Nephron progenitor cell (in vitro differentiated cells): ENCODE measurements at regions not wholly inside any gene's neighbourhood (a gene's known extent, or its start where the extent isn't known, plus 50 kb on each side); places are given as distances from the start of the nearest gene placed in this dataset.

Experiments
- DNase-seq: peaks from one replicate; pipeline ENCODE4 v3.0.0; 2021
- H3K27ac Mint-ChIP-seq: 2 replicates; pipeline ENCODE4 v1.8.0; 2021; ENCODE audit warnings: mild to moderate bottlenecking, moderate library complexity, mixed read lengths
- H3K27me3 Mint-ChIP-seq: 2 replicates; pipeline ENCODE4 v1.8.0; 2021; ENCODE audit warnings: mild to moderate bottlenecking, low read depth, mixed read lengths; ENCODE audit not compliant: poor library complexity
- H3K36me3 Mint-ChIP-seq: 2 replicates; pipeline ENCODE4 v1.8.0; 2021; ENCODE audit warnings: low read depth, mixed read lengths
- H3K4me1 Mint-ChIP-seq: 2 replicates; pipeline ENCODE4 v1.8.0; 2021; ENCODE audit warnings: mixed read lengths
- H3K4me3 Mint-ChIP-seq: 2 replicates; pipeline ENCODE4 v1.8.0; 2021; ENCODE audit warnings: mild to moderate bottlenecking, moderate library complexity, mixed read lengths
- H3K9me3 Mint-ChIP-seq: 2 replicates; pipeline ENCODE4 v1.8.0; 2021; ENCODE audit warnings: mild to moderate bottlenecking, moderate library complexity, mixed read lengths
- TF ChIP-seq, protein P1 (sequence below): fragments of 200-600 bp; sonication (generic); IDR thresholded peaks from 2 replicates; pipeline ENCODE4 v1.5.0; 2021; ENCODE audit warnings: antibody characterized with exemption

DNA sequence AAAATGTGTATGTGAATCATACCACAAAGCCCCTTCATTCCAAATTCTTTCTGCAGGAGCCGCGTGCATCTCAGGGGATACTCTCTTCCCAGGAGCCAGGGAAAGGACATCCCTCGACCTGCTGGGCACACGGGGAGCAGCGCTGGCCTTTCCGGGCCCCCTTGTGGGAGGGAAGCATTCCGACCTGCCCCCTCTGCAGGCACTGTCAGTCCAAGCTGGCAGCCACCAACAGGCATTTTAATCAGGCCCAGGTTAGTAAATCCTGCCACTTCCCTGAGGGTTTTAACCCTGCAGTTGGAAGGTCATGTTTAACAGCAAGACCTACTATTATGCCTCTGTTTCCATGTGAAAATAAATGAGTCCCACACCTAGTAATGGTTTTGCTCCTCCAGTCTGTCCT lies 391.5 kb downstream of the SHANK2 start:
- H3K27me3 Mint-ChIP-seq = peaks cover 14% of the 10 kb centered on the region
- H3K36me3 Mint-ChIP-seq = no peaks in the 10 kb centered on the region
- H3K4me1 Mint-ChIP-seq = peaks cover 19% of the 10 kb centered on the region
- no peak overlapping the region for H3K27ac Mint-ChIP-seq
- peak; percentile 12 for DNase-seq
- no peak overlapping the region for H3K4me3 Mint-ChIP-seq
- TF ChIP-seq, protein P1, sequence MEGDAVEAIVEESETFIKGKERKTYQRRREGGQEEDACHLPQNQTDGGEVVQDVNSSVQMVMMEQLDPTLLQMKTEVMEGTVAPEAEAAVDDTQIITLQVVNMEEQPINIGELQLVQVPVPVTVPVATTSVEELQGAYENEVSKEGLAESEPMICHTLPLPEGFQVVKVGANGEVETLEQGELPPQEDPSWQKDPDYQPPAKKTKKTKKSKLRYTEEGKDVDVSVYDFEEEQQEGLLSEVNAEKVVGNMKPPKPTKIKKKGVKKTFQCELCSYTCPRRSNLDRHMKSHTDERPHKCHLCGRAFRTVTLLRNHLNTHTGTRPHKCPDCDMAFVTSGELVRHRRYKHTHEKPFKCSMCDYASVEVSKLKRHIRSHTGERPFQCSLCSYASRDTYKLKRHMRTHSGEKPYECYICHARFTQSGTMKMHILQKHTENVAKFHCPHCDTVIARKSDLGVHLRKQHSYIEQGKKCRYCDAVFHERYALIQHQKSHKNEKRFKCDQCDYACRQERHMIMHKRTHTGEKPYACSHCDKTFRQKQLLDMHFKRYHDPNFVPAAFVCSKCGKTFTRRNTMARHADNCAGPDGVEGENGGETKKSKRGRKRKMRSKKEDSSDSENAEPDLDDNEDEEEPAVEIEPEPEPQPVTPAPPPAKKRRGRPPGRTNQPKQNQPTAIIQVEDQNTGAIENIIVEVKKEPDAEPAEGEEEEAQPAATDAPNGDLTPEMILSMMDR = no peak
- no peaks in the 10 kb centered on the region for H3K9me3 Mint-ChIP-seq

DNA sequence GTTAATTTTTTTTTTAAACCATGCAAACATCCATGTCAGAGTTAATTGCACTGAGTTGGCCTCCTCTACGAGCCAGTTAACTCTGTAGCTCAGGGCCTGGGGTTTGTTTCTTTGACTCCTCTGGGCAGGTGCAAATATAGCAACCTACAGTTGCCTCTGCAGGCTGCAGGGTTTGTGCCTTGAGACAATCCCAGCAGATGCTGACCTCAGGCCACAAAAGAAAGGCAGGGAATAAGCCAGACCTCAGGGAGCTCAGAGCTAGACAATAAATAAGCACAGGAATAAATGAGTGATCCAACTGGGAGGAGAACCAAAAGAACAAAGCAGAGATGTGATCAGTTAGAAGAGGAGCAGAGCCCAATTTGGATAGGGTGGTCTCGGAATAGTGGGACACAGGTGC lies 390.8 kb downstream of the SHANK2 start:
- Mint-ChIP-seq H3K27me3 (peaks cover 13% of the 10 kb centered on the region), H3K9me3 (no peaks in the 10 kb centered on the region), H3K27ac (no peak overlapping the region), H3K4me1 (peaks cover 19% of the 10 kb centered on the region), H3K4me3 (peak overlapping the region; percentile 1), H3K36me3 (no peaks in the 10 kb centered on the region)
- TF ChIP-seq, protein P1 = no peak
- DNase-seq = no peak

DNA sequence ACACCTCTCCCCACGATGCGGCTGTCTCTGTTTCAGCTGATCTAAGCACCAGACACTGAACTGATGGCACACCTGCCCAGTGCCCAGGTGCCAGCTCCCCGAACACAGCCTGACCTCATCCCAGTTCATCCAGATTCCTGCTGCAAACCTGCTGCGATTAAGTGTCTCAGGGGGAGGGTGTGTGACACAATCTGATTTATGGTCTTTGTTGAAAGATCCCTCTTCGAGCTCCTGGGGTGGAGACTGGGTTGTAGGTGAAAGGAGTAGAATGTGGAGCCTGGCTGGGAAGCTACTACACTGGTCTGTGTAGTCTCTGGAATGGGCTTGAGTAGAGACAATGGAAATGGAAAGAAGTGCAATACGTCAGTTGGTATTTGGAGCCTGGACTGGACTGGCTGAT lies 390.3 kb downstream of the SHANK2 start:
- Mint-ChIP-seq H3K9me3 (no peaks in the 10 kb centered on the region), H3K4me1 (peaks cover 19% of the 10 kb centered on the region), H3K27ac (peak overlapping the region; percentile 62), H3K27me3 (peaks cover 9% of the 10 kb centered on the region), H3K36me3 (no peaks in the 10 kb centered on the region), H3K4me3 (no peak overlapping the region)
- no peak for DNase-seq
- TF ChIP-seq, protein P1 = no peak

DNA sequence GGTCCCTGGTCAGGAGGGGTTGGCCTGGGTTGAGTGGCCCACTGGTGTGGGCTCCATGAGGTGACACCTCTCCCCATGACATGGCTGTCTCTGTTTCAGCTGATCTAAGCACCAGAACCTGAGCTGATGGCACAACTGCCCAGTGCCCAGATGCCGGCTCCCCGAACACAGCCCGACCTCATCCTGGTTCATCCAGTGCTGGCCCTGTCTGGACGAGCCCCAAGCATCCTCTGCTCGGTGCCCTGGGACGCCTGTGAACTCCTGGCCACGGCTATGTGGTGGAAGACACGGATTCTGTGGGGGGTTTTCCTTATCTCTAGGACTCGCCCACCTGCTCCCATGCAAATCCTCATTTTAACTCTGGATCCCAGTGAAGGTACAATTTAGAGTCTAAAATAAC lies 389.2 kb downstream of the SHANK2 start:
- peaks cover 19% of the 10 kb centered on the region for H3K4me1 Mint-ChIP-seq
- peaks cover 5% of the 10 kb centered on the region for H3K27me3 Mint-ChIP-seq
- H3K27ac Mint-ChIP-seq = no peak overlapping the region

DNA sequence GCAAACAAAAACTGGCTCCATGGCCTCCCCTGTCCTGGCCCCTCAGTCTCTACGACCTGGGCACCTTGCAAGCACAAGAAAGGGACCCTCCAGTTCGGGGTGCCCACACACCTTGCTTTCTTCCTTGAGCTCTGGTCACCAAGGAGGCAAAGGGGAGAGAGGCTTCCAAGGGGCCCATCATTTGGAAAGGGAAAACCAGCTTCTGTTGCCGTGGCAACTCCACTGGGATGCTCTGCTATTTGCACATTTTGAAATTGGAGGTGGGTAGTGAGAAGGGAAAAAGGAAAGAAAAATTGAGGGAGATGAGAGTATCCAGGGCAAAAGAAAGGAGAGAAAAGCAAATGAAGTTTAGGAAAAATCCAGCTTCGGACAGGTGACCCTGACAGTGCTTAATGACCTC lies 388.4 kb downstream of the SHANK2 start:
- no peaks in the 10 kb centered on the region for H3K36me3 Mint-ChIP-seq
- no peak for DNase-seq
- peaks cover 3% of the 10 kb centered on the region for H3K27me3 Mint-ChIP-seq
- no peak overlapping the region for H3K27ac Mint-ChIP-seq
- no peaks in the 10 kb centered on the region for H3K9me3 Mint-ChIP-seq
- TF ChIP-seq, protein P1 = no peak
- H3K4me3 Mint-ChIP-seq = no peak overlapping the region
- peaks cover 19% of the 10 kb centered on the region for H3K4me1 Mint-ChIP-seq

More for the DNA sequence above, 389.2 kb downstream of the SHANK2 start:
- TF ChIP-seq, protein P1 = no peak
- H3K4me3 Mint-ChIP-seq = no peak overlapping the region
- no peaks in the 10 kb centered on the region for H3K36me3 Mint-ChIP-seq
- no peak for DNase-seq
- H3K9me3 Mint-ChIP-seq = no peaks in the 10 kb centered on the region

DNA sequence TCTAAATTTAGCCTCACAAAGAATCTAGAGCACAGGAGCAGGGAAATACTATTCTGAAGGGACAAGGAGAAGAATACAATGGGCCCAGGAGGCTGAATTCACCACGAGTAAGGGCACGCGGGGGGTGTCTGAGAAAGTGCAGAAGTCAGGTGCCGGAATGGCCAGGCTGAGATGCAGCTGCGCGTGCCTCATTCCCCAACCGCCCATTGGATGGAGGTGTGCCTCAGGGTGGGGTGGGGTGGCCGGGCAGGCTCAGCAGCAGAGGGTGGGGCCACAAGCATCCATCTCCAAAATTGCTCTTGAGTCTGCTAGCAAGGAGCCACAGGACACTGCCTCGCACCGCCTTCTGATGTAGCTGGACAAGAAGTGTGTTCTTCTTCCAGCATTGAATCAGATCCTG lies 387.0 kb downstream of the SHANK2 start:
- Mint-ChIP-seq H3K4me3 (no peak overlapping the region), H3K4me1 (peaks cover 19% of the 10 kb centered on the region), H3K36me3 (no peaks in the 10 kb centered on the region), H3K9me3 (no peaks in the 10 kb centered on the region), H3K27ac (no peak overlapping the region), H3K27me3 (peaks cover 3% of the 10 kb centered on the region)
- no peak for DNase-seq
- TF ChIP-seq, protein P1 = no peak
